ENCODE measurements at regions not wholly inside any gene's neighbourhood (a gene's known extent, or its start where the extent isn't known, plus 50 kb on each side); places are given as distances from the start of the nearest gene placed in this dataset.

DNA sequence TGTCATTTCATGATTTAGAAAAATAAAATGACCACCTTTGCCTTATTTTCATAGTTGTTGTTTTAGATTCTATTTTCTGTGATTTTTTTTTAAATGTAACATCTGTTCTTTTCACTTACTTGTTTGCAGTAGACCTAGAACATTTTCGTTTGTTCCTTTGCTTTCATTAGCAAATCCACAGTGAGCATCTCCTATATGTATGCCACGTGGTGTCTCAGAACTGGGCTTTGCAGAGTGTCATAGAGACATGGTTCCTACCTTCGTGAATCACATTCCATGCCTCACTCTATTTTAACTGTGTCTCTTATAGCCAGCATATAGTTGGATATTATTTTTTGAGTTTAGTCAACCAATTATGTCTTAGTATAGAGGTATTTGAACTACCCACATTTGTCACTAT, 118.2 kb downstream of the KLF13 start:
- no peaks in the 10 kb centered on the region for H3K9me3 Mint-ChIP-seq (ENCODE audit: insufficient read depth)
- CTCF ChIA-PET: interaction anchor here (1.8 kb wide), 1 partner anchor 43 kb away, joined by 7 read pairs; no protein-coding TSS in a partner anchor
- no peak overlapping the region for H3K9ac ChIP-seq (ENCODE audit: low read length)
- TF ChIP-seq, protein P1, sequence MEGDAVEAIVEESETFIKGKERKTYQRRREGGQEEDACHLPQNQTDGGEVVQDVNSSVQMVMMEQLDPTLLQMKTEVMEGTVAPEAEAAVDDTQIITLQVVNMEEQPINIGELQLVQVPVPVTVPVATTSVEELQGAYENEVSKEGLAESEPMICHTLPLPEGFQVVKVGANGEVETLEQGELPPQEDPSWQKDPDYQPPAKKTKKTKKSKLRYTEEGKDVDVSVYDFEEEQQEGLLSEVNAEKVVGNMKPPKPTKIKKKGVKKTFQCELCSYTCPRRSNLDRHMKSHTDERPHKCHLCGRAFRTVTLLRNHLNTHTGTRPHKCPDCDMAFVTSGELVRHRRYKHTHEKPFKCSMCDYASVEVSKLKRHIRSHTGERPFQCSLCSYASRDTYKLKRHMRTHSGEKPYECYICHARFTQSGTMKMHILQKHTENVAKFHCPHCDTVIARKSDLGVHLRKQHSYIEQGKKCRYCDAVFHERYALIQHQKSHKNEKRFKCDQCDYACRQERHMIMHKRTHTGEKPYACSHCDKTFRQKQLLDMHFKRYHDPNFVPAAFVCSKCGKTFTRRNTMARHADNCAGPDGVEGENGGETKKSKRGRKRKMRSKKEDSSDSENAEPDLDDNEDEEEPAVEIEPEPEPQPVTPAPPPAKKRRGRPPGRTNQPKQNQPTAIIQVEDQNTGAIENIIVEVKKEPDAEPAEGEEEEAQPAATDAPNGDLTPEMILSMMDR (IDR thresholded peaks at IDR 0.05): no peak
- TF ChIP-seq EZH2 (IDR thresholded peaks at IDR 0.05; ENCODE audit: borderline replicate concordance, insufficient read depth, low read depth, low read length, poor library complexity, severe bottlenecking): no peak
- no peaks in the 10 kb centered on the region for H4K20me1 ChIP-seq (ENCODE audit: control insufficient read depth, insufficient read depth, low read length, poor library complexity, severe bottlenecking)
- intact Hi-C loops (cut with micrococcal nuclease): no loop called here
- H3K4me1 Mint-ChIP-seq: peaks cover 31% of the 10 kb centered on the region
- no peak overlapping the region for H3K27ac Mint-ChIP-seq
- no peaks in the 10 kb centered on the region for H3K27me3 Mint-ChIP-seq
- H3K4me3 Mint-ChIP-seq: no peak overlapping the region
- H3K27me3 ChIP-seq (replicated peaks in 1 of 4; ENCODE audit: control extremely low read depth in 1 of 4, control insufficient read depth in 3 of 4, insufficient read depth in 4 of 4, low read length in 3 of 4): no peaks in the 10 kb centered on the region
- H2AFZ ChIP-seq (ENCODE audit: insufficient read depth, low read depth, low read length, poor library complexity, severe bottlenecking): no peak overlapping the region
- H3K9me3 ChIP-seq (ENCODE audit: control extremely low read depth in 1 of 3, control insufficient read depth in 2 of 3, insufficient read depth in 1 of 3, low read length in 2 of 3): no peaks in the 10 kb centered on the region
- H3K4me3 ChIP-seq (ENCODE audit: control extremely low read depth in 1 of 5, extremely low read depth in 1 of 5, insufficient read depth in 1 of 5, low read depth in 2 of 5, low read length in 4 of 5): no peak overlapping the region
- POLR2A ChIA-PET: no interaction called here
- H3K27ac ChIP-seq (ENCODE audit: low read length in 2 of 2): no peak overlapping the region
- 100% methylated on average over 1 of the region's 3 CpGs for WGBS (ENCODE audit: insufficient coverage)
- H3K4me2 ChIP-seq (replicated peaks; ENCODE audit: low read depth, low read length, poor library complexity, severe bottlenecking): no peak overlapping the region
- H3K4me1 ChIP-seq (ENCODE audit: control insufficient read depth in 2 of 2, insufficient read depth in 2 of 2, low read length in 2 of 2): peaks cover 9 to 27% of the 10 kb centered on the region in 2 donors
- DNase-seq (no peak), ATAC-seq (ENCODE audit: low read depth) (no peak)
- no peaks in the 10 kb centered on the region for H3K79me2 ChIP-seq (ENCODE audit: control insufficient read depth, insufficient read depth, low read length)
- no peaks in the 10 kb centered on the region for H3K36me3 ChIP-seq (replicated peaks in 1 of 2; ENCODE audit: control extremely low read depth in 1 of 2, control insufficient read depth in 1 of 2, extremely low read depth in 1 of 2, insufficient read depth in 2 of 2, low read length in 1 of 2)

DNA sequence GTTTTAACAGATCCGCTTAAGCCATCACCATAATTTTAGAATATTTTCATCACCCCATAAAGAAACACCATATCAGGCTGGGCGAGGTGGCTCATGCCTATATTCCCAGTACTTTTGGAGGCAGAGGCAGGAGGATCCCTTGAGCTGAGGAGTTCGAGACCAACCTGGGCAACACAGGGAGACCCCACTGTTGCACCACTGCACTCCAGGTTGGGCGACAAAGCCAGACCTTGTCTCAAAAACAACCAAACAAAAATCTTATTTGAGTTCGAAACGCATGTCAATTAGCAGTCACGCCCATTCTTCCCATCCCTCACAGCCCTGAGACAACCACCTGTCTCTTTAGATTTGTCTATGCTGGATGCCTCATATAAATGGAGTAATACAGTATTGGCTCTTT, 119.9 kb downstream of the KLF13 start:
- Histone ChIP-seq H3K36me3 (replicated peaks in 1 of 2; ENCODE audit: control extremely low read depth in 1 of 2, control insufficient read depth in 1 of 2, extremely low read depth in 1 of 2, insufficient read depth in 2 of 2, low read length in 1 of 2) (no peaks in the 10 kb centered on the region), H3K4me1 (ENCODE audit: control insufficient read depth in 2 of 2, insufficient read depth in 2 of 2, low read length in 2 of 2) (peaks cover 5 to 18% of the 10 kb centered on the region in 2 donors), H4K20me1 (ENCODE audit: control insufficient read depth, insufficient read depth, low read length, poor library complexity, severe bottlenecking) (no peaks in the 10 kb centered on the region), H3K27me3 (replicated peaks in 1 of 4; ENCODE audit: control extremely low read depth in 1 of 4, control insufficient read depth in 3 of 4, insufficient read depth in 4 of 4, low read length in 3 of 4) (no peaks in the 10 kb centered on the region), H3K79me2 (ENCODE audit: control insufficient read depth, insufficient read depth, low read length) (no peaks in the 10 kb centered on the region), H3K9ac (ENCODE audit: low read length) (no peak overlapping the region), H3K4me3 (ENCODE audit: control extremely low read depth in 1 of 5, extremely low read depth in 1 of 5, insufficient read depth in 1 of 5, low read depth in 2 of 5, low read length in 4 of 5) (no peak overlapping the region), H3K4me2 (replicated peaks; ENCODE audit: low read depth, low read length, poor library complexity, severe bottlenecking) (no peak overlapping the region), H2AFZ (ENCODE audit: insufficient read depth, low read depth, low read length, poor library complexity, severe bottlenecking) (no peak overlapping the region), H3K9me3 (ENCODE audit: control extremely low read depth in 1 of 3, control insufficient read depth in 2 of 3, insufficient read depth in 1 of 3, low read length in 2 of 3) (no peaks in the 10 kb centered on the region), H3K27ac (ENCODE audit: low read length in 2 of 2) (no peak overlapping the region)
- TF ChIP-seq, protein P1 (IDR thresholded peaks at IDR 0.05): no peak
- no peak for TF ChIP-seq EZH2 (IDR thresholded peaks at IDR 0.05; ENCODE audit: borderline replicate concordance, insufficient read depth, low read depth, low read length, poor library complexity, severe bottlenecking)
- H3K4me1 Mint-ChIP-seq: peaks cover 27% of the 10 kb centered on the region
- ChIA-PET POLR2A (no interaction called here), CTCF (no interaction called here)
- H3K27me3 Mint-ChIP-seq: no peaks in the 10 kb centered on the region
- H3K4me3 Mint-ChIP-seq: no peak overlapping the region
- intact Hi-C loops (cut with micrococcal nuclease): no loop called here
- H3K9me3 Mint-ChIP-seq (ENCODE audit: insufficient read depth): no peaks in the 10 kb centered on the region
- 95% methylated on average over 3 of the region's 7 CpGs for WGBS (ENCODE audit: insufficient coverage)
- ATAC-seq (ENCODE audit: low read depth): no peak
- no peak overlapping the region for H3K27ac Mint-ChIP-seq
- DNase-seq: no peak

Measured in B cell (primary cell).